OCI-M2 (cell line): ENCODE measurements at regions not wholly inside any gene's neighbourhood (a gene's known extent, or its start where the extent isn't known, plus 50 kb on each side); places are given as distances from the start of the nearest gene placed in this dataset.

ENCODE experiments used
- DNase-seq: peaks from one replicate; lab custom pipeline; 2025; ENCODE audit not compliant: unreplicated experiment; lab: John Stamatoyannopoulos, UW

- DNase-seq = no peak
Observed at GRCh38 chr1:181383695-181384094, 99.6 kb upstream of the CACNA1E start.

GRCh38 chr1:181386340-181386739, 97.0 kb upstream of the CACNA1E start:
- no peak for DNase-seq

- DNase-seq = no peak
Observed at GRCh38 chr1:181386951-181387350, 96.4 kb upstream of the CACNA1E start.

- DNase-seq = no peak
Observed at GRCh38 chr1:181387702-181388101, 95.6 kb upstream of the CACNA1E start.

- no peak for DNase-seq
Observed at GRCh38 chr1:181390410-181391077, 92.8 kb upstream of the CACNA1E start.

- no peak for DNase-seq
Observed at GRCh38 chr1:181391301-181391900, 91.9 kb upstream of the CACNA1E start.

- no peak for DNase-seq
Observed at GRCh38 chr1:181392133-181392532, 91.2 kb upstream of the CACNA1E start.

- DNase-seq = no peak
Observed at GRCh38 chr1:181392613-181393220, 90.6 kb upstream of the CACNA1E start.

GRCh38 chr1:181394766-181395165, 88.6 kb upstream of the CACNA1E start:
- no peak for DNase-seq

GRCh38 chr1:181396171-181396670, 87.1 kb upstream of the CACNA1E start:
- DNase-seq = no peak

GRCh38 chr1:181396811-181397210, 86.5 kb upstream of the CACNA1E start:
- DNase-seq = no peak

GRCh38 chr1:181397845-181398244, 85.5 kb upstream of the CACNA1E start:
- no peak for DNase-seq

GRCh38 chr1:181398544-181398943, 84.8 kb upstream of the CACNA1E start:
- no peak for DNase-seq

- no peak for DNase-seq
Observed at GRCh38 chr1:181405584-181405983, 77.7 kb upstream of the CACNA1E start.

GRCh38 chr1:181406989-181407388, 76.3 kb upstream of the CACNA1E start:
- no peak for DNase-seq

GRCh38 chr1:181409981-181410380, 73.3 kb upstream of the CACNA1E start:
- DNase-seq = no peak

- DNase-seq = no peak
Observed at GRCh38 chr1:181412746-181413145, 70.6 kb upstream of the CACNA1E start.

- no peak for DNase-seq
Observed at GRCh38 chr1:181413195-181413815, 70.0 kb upstream of the CACNA1E start.

GRCh38 chr1:181413836-181414235, 69.5 kb upstream of the CACNA1E start:
- no peak for DNase-seq

- no peak for DNase-seq
Observed at GRCh38 chr1:181416268-181416860, 67.0 kb upstream of the CACNA1E start.

GRCh38 chr1:181417915-181418314, 65.4 kb upstream of the CACNA1E start:
- no peak for DNase-seq
